NCI-H2196 treated with DMSO at 0.1 percent for 48 hours (cell line): ENCODE measurements at regions not wholly inside any gene's neighbourhood (a gene's known extent, or its start where the extent isn't known, plus 50 kb on each side); places are given as distances from the start of the nearest gene placed in this dataset.
"Not testable (repeated sequence)": the region's sequence is repeated elsewhere in the genome, so short reads cannot be mapped to it uniquely, and the experiment has no call there.

Experiments
- DNase-seq: peaks from one replicate; lab custom pipeline; 2025; ENCODE audit not compliant: unreplicated experiment; lab: John Stamatoyannopoulos, UW

DNA sequence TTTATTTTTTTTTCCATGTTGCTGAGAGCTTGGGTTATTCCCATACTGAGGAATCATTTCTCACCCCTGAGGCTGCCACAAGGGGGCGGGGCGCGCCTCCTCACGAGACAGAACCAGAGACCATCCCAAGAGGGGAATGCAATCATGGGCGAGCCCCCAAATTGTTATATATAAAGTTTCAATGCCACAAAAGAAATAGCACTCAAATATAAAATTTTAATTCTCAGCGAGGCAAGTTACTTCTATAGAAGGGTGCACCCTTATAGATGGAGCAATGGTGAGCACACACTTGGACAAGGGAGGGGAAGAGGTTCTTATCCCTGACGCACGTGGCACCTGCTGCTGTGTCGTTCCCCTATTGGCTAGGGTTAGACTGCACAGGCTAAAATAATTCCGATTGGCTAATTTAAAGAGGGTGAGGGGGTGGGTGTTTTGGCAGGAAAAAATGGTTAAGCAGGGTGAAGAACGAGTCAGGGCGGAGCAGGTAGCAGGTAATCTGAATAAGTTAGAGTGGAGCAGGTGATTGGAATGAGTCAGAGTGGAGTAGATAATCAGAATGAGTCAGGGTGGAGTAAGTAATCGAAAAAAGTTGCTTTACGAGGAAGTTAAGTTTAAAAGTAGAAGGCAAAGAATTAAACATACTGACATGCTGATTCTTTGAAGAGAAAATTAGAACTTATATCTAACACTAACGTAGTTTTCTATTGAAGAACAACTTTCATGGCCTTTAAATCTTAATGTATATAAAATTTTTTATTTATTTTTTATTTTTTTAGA, 177.5 kb downstream of the MTCL1 start:
- no peak for DNase-seq

- no peak for DNase-seq
These were observed 178.0 kb downstream of the MTCL1 start for GRCh38 chr18:8883409-8883668.

GRCh38 chr18:8887877-8888276, 182.5 kb downstream of the MTCL1 start:
- DNase-seq, result not testable (repeated sequence)

- no peak for DNase-seq
These were observed 184.1 kb downstream of the MTCL1 start for GRCh38 chr18:8889489-8889888.

DNA sequence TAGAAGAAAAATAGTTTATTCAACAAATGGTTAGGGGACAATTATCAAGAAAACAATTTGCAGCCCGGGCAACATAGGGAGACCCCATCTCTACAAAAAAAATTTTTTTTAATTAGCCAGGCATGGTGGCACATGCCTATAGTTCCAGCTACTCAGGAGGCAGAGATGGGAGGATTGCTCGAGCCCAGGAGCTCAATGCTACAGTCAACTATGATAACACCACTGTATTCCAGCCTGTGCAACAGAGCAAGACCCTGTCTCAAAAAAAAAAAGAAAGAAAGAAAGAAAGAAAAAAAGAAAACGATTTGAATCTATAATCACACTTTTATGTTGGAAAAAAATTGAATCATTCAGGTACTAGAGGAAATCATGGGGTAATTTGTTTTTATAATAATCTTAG, 185.1 kb downstream of the MTCL1 start:
- DNase-seq, result not testable (repeated sequence)

- DNase-seq, result peak; percentile 8
These were observed 185.7 kb downstream of the MTCL1 start for GRCh38 chr18:8890957-8891464.

DNA sequence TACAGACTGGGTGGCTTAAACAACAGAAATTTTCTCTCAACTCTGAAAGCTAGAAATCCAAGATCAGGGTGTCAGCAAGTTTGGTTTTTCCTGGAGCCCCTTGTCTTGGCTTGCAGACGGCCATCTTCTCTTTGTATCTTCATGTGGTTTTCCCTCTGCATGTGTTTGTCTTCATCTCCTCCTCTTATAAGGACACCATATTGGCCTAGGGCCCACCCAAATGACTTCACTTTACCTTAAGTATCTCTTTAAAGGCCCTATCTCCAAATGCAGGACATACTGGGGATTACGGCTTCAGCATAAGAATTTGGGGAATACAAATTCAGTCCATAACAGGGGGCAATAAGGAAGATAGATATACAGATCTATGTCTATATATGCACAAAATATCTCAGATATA, 187.9 kb downstream of the MTCL1 start:
- DNase-seq, result no peak

DNA sequence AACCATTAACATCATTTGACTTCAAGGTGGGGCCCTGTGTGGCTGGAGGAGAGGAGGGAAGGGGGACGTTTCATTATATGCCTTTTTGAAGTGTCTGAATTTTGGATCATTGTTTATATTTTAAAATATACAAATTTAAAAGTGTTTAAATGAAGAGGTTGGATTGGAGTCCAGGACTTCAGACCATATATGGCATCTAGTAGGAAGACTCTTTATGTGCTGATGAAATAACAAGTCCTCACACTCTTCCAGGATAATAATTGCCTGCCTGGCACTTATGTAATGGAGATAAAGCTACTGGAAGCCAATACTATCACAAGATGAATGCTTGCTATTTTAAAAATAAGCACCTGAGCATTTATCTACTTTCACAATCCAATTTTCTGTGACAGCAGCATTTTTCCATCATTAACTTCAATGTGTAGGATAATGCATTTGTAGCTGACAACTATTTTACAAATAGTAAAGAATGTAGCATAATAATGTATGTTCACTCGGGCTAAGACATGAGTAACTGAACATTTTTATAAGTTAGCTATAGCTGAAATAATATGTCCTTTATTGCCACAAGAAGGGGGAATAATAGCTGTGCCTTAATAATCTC, 188.4 kb downstream of the MTCL1 start:
- no peak for DNase-seq

DNA sequence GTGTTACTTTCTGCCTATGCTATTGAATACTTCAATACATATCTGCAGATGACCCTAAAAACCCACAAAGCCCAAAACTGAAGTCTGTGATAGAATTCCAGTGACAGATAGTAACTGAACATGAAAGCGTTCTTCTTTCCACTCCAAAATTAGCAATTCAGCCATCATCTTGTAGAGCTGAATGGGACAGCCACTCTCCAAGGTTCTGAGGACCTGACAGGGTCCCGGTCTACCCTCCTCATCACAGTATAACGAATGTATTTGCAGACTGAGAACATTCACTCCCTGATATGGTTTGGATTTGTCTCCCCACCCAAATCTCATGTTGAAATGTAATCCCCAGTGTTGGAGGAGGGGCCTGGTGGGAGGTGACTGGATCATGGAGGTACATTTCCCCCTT, 189.5 kb downstream of the MTCL1 start:
- DNase-seq, result no peak

DNA sequence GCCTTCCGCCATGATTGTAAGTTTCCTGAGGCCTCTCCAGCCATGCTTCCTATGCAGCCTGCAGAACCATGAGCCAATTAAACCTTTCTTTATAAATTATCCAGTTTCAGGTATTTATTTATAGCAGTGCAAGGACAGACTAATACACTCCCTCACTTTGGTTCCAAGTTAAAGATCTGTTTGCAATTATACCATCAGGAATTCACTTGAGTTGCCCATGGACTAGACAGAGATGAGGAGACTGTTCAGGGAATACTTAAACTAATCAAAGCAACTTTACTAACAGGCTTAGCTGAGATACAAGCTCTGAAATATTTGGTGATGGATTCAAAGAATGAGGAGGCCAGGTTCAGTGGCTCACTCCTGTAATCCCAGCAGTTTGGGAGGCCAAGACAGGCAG, 190.0 kb downstream of the MTCL1 start:
- no peak for DNase-seq

DNA sequence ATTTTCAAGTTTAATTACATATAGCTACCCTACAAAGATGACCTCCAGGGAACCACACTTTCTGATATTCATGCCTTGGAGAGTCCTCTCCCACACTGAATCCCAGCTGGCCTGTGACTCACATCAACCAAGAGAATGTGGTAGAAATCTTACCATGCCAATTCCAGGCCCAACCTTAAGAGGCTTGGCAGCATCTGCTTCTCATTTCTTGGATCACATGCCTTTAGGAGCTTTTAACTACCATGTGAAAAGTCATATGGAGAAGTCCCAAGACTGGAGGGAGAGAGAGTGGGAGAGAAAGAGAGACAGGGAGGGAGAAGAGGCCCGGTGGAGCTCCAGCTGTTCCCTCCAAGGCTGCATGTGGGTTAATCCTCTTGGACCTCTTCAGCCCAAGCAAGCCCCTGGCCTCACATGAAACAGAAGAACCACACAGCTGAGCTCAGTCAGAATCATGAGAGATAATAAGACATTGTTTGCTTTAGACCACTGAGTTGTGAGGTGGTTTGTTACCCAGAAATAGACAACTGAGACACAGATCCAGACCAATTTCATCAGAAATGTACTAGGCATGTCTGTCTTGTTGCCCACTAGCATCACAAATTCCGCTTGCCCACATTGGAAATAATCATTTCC, 190.7 kb downstream of the MTCL1 start:
- DNase-seq, result no peak

DNA sequence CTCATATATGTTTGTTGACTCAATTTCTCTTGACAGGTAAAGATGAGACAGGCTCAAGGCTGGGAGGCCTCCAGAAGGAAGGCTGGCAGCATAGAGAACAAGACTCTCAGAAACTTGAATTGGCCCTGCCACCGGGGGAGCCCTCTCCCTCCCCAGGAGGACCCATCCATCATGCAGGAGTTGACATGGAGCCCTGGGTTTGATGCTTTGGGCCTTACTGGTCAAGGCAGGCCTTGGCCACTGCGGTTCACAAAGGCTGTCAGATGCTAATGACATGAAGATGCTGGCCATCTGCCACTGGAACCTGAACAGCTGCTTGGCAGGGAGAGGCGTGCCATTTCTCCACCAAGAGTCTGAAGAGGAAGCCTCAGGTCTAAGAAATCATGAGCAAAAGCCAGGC, 193.6 kb downstream of the MTCL1 start:
- no peak for DNase-seq

GRCh38 chr18:8900552-8900951, 195.2 kb downstream of the MTCL1 start:
- no peak for DNase-seq

DNA sequence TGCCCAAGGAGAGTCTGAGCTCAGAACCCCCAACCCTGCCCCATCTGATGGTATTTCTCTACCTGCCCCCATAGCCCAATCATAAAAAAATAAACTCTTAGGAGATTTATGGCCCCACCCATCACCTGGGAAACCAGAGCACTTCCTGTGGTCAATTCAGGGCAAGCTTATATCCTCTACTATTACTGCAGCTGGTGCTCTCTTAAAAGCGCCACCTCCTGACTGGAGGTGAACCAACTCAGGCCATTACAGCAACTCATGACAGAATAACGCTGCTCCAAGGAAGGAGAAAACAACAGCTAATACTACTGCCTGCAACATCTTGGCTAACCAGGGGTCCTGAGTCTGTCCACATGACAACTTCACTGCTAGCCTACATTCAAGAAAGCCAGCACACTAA, 195.7 kb downstream of the MTCL1 start:
- DNase-seq, result no peak

- DNase-seq, result no peak
These were observed 198.2 kb upstream of the NDUFV2 start for GRCh38 chr18:8904316-8904715.

DNA sequence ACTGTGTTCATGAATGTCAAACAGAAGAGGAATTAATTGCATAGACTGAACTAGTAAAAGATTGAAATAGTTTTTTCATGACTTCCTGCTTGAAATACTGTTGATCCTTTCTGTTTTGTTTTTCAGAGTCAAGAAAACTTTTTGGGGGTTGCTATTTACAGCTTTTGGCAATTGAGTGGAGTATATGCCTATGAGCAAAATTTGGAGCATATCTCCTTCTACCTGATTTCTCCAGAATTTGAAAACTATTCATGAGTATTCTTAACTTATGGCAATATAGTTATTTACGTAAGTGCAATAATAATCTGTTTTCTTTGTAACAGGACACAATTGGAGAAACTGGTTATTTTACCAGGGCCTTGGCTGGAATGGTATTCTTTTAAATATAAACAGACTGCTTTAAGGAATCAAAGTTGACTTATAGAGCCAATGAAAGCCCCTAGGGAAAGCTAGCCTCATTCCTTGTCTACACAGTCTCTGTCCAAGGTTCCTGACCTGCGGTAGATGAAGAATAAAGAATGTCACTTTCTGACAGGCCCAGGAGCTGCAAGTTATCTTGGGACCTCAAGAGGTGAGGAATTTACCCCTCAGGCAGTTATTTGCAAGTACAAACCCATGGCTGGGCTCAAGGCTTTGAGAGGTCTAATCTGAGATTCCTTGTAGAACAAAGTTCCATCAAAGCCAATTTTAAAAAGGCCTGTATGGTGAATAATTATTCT, 193.5 kb upstream of the NDUFV2 start:
- no peak for DNase-seq

DNA sequence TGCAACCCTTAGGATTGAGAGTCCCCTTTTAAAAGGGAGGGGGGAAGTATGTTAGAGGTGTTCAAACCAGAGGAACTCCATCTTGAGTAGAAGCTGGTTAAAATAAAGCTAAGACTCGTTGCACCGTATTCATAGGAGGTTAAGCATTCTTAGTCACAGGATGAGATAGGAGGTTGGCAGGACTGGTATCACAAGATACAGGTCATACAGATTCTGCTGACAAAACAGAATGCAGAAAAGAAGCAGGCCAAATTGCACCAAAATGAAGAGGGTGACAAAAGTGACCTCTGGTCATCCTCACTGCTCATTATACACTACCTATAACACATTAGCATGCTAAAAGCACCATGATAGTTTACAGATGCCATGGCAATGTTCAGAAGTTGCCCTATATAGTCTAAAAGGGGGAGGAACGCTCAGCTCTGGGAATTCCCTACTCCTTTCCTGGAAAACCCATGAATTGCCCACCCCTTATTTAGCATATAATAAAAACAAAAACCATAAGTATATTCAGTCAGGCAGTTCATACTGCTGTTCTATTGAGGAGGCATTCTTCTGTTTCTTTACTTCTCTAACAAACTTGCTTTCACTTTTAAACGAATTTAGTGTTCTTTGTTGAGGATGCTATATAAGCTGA, 192.2 kb upstream of the NDUFV2 start:
- DNase-seq, result no peak

GRCh38 chr18:8910843-8911242, 191.7 kb upstream of the NDUFV2 start:
- no peak for DNase-seq

DNA sequence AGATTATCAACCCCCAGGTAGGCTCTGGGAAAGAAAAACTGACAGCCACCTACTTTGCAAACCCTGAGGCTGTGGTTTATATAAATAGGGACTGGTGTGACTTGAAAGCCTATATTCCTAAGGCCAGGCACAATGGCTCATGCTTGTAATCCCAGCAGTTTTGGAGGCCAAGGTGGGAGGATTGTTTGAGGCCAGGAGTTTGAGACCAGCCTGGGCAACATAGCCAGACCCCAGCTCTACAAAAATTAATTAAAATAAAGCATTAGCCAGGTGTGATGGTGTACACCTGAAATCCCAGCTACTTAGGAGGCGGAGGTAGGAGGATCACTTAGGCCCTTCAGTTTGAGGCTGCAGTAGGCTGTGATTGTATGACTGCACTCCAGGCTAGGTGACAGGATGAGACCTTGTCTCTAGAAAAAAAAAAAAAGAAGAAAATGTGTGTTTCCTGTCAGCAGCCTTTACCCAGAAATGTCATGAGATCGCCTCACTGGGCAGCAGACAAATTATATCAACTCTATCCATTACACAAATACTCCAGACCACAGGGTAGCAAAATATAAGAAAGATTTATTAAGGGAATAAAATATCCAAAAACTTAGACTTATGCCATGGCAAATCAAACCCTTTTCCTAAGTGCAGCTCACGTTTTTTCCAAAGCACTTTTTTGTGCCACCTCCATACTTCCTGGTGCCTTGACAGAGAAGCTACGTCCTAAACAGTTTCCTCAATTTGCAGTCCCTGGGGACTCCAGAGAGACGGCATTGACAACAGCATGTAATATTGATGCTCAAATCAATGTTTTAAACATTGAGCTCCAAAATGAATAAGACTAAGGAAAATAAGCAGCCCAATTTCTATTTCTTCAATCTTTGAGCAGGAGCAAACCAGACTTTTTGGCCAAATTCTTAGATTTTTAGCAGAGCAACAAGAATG, 190.8 kb upstream of the NDUFV2 start:
- DNase-seq, result no peak
